Endothelial cell of umbilical vein (primary cell): ENCODE measurements at regions not wholly inside any gene's neighbourhood (a gene's known extent, or its start where the extent isn't known, plus 50 kb on each side); places are given as distances from the start of the nearest gene placed in this dataset.

Source experiments
- CTCF ChIP-seq, 2 donors: IDR thresholded peaks; 1 replicate in 1 of 2; 2 replicates in 1 of 2; pipeline ENCODE4 v1.5.1; 2011; ENCODE audit warnings: low read length in 2 of 2, mild to moderate bottlenecking in 2 of 2, moderate library complexity in 2 of 2, control low read depth in 1 of 2, inconsistent platforms in 1 of 2, low read depth in 1 of 2; ENCODE audit not compliant: insufficient read depth in 1 of 2; ENCODE audit errors: extremely low read depth in 1 of 2
- EZH2 ChIP-seq: IDR thresholded peaks from 2 replicates; pipeline ENCODE4 v1.6.1; 2012; ENCODE audit warnings: borderline replicate concordance, low read depth, mild to moderate bottlenecking, moderate library complexity, low read length, inconsistent platforms; ENCODE audit not compliant: severe bottlenecking
- MAX ChIP-seq: IDR thresholded peaks from 2 replicates; pipeline ENCODE4 v1.6.1; 2011; ENCODE audit not compliant: insufficient read depth, insufficient read length
- MYC ChIP-seq: IDR thresholded peaks from one replicate; pipeline ENCODE4 v1.6.1; 2011; ENCODE audit warnings: mild to moderate bottlenecking, low read depth, low read length
- POLR2A ChIP-seq: IDR thresholded peaks from 2 replicates; pipeline ENCODE4 v1.6.1; 2012; ENCODE audit warnings: low read depth, mild to moderate bottlenecking, control low read depth, low read length
- POLR2AphosphoS5 ChIP-seq: IDR thresholded peaks from 2 replicates; pipeline ENCODE4 v1.6.1; 2012; ENCODE audit warnings: low read depth, mild to moderate bottlenecking, control low read depth, low read length, moderate library complexity; ENCODE audit not compliant: insufficient read depth

DNA sequence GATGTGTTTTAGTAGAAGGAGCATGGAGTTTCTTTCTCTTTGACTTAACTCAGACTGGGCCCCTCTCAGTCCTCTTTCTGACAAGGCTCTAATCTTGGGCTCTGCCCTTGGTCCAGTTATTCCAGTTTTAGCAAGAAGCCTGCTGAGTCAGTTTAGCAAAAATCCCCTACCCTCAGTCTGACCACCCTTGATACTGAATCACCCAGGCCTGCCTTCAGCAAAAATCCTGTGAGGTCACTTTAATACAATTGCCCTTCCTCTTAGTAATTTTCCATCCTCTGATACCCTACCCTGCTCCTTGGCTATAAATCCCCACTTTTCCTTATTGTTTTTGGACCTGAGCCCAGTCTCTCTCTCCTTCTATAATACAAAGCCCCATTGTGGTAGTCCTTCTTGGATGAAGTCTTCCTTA, 326.7 kb upstream of the NOX3 start:
- TF ChIP-seq POLR2A (no peak), EZH2 (no peak), POLR2AphosphoS5 (peak; percentile 51), CTCF (IDR thresholded peaks at IDR 0.05; ENCODE audit: extremely low read depth in 1 of 2, insufficient read depth in 1 of 2, low read depth in 1 of 2, low read length in 2 of 2) (no peak), MYC (no peak), MAX (no peak)
